Neural crest cell (in vitro differentiated cells): ENCODE measurements at regions not wholly inside any gene's neighbourhood (a gene's known extent, or its start where the extent isn't known, plus 50 kb on each side); places are given as distances from the start of the nearest gene placed in this dataset.

Experiments
- DNase-seq: peaks from one replicate; pipeline ENCODE4 v3.0.0; 2021; ENCODE audit warnings: low read depth, mixed read lengths, low spot score
- H3K27ac Mint-ChIP-seq: one replicate; pipeline ENCODE4 v1.8.0; 2021; ENCODE audit warnings: mild to moderate bottlenecking, mixed read lengths; ENCODE audit not compliant: unreplicated experiment
- H3K27me3 Mint-ChIP-seq: 2 replicates; pipeline ENCODE4 v1.8.0; 2021; ENCODE audit warnings: low read depth, mild to moderate bottlenecking, mixed read lengths
- H3K36me3 Mint-ChIP-seq: 2 replicates; pipeline ENCODE4 v1.8.0; 2021; ENCODE audit warnings: low read depth, mild to moderate bottlenecking, mixed read lengths
- H3K4me1 Mint-ChIP-seq: 2 replicates; pipeline ENCODE4 v1.8.0; 2021; ENCODE audit warnings: mixed read lengths
- H3K4me3 Mint-ChIP-seq: one replicate; pipeline ENCODE4 v1.8.0; 2021; ENCODE audit warnings: mild to moderate bottlenecking, mixed read lengths
- H3K9me3 Mint-ChIP-seq: 2 replicates; pipeline ENCODE4 v1.8.0; 2021; ENCODE audit warnings: mixed read lengths
- TF ChIP-seq, protein P1 (sequence below): fragments of 200-600 bp; sonication (generic); conservative IDR thresholded peaks from 2 replicates; pipeline ENCODE4 v1.5.0; 2021; ENCODE audit warnings: antibody characterized with exemption, mild to moderate bottlenecking

DNA sequence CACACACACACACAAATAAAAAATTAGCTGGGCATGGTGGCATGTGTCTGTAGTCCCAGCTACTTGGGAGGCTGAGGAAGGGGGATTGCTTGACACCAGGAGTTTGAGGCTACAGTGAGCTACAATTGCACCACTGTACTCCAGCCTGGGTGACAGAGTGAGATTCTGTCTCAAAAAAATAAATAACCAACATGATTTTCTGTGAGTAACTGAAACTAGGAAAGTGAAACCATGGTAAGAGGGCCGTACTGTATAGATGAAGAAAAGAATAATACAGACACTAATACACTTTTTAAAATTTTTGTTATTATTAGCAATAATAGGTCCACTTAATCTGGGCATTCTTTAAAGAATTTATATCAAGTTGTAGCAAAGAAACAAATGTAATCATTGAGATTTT is 170.9 kb downstream of the HGF start:
- Mint-ChIP-seq H3K9me3 (no peaks in the 10 kb centered on the region), H3K27me3 (no peaks in the 10 kb centered on the region)

DNA sequence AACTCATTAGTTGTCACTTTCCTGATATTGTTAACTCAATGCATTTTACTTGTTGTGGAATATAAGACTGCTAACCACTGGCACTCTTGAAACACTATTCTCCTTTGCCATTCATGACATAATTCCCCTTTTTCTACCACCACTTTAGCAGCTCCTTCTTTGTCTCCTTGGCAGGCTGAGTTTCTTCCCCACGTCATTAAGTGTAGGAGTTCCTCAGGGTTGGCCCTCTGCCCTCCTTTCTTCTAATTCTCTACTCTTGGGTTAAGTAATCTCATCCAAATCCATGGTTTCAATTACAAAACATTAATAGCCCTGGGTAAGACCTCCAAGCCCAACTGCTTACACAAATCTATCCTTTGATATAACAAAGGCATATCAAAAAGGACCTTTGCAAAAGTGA is 175.1 kb downstream of the HGF start:
- peaks cover 3% of the 10 kb centered on the region for H3K9me3 Mint-ChIP-seq
- TF ChIP-seq, protein P1, sequence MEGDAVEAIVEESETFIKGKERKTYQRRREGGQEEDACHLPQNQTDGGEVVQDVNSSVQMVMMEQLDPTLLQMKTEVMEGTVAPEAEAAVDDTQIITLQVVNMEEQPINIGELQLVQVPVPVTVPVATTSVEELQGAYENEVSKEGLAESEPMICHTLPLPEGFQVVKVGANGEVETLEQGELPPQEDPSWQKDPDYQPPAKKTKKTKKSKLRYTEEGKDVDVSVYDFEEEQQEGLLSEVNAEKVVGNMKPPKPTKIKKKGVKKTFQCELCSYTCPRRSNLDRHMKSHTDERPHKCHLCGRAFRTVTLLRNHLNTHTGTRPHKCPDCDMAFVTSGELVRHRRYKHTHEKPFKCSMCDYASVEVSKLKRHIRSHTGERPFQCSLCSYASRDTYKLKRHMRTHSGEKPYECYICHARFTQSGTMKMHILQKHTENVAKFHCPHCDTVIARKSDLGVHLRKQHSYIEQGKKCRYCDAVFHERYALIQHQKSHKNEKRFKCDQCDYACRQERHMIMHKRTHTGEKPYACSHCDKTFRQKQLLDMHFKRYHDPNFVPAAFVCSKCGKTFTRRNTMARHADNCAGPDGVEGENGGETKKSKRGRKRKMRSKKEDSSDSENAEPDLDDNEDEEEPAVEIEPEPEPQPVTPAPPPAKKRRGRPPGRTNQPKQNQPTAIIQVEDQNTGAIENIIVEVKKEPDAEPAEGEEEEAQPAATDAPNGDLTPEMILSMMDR = no peak

More for the DNA sequence above, 170.9 kb downstream of the HGF start:
- DNase-seq = no peak
- TF ChIP-seq, protein P1 = no peak
- Mint-ChIP-seq H3K4me3 (no peak overlapping the region), H3K27ac (no peak overlapping the region), H3K4me1 (no peaks in the 10 kb centered on the region), H3K36me3 (no peaks in the 10 kb centered on the region)

GRCh38 chr7:81590131-81590530 is 179.7 kb downstream of the HGF start:
- H3K27me3 Mint-ChIP-seq = no peaks in the 10 kb centered on the region
- H3K27ac Mint-ChIP-seq = no peak overlapping the region
- H3K9me3 Mint-ChIP-seq = peaks cover 3% of the 10 kb centered on the region
- H3K4me1 Mint-ChIP-seq = no peaks in the 10 kb centered on the region
- TF ChIP-seq, protein P1 = no peak
- DNase-seq = no peak
- no peaks in the 10 kb centered on the region for H3K36me3 Mint-ChIP-seq
- no peak overlapping the region for H3K4me3 Mint-ChIP-seq

More for the DNA sequence above, 175.1 kb downstream of the HGF start:
- Mint-ChIP-seq H3K4me3 (no peak overlapping the region), H3K4me1 (no peaks in the 10 kb centered on the region), H3K36me3 (no peaks in the 10 kb centered on the region), H3K27ac (no peak overlapping the region), H3K27me3 (no peaks in the 10 kb centered on the region)
- DNase-seq = no peak

- no peak for DNase-seq
- TF ChIP-seq, protein P1 = no peak
- H3K27me3 Mint-ChIP-seq = no peaks in the 10 kb centered on the region
- H3K4me3 Mint-ChIP-seq = no peak overlapping the region
- no peaks in the 10 kb centered on the region for H3K9me3 Mint-ChIP-seq
- H3K27ac Mint-ChIP-seq = no peak overlapping the region
- H3K4me1 Mint-ChIP-seq = no peaks in the 10 kb centered on the region
- no peaks in the 10 kb centered on the region for H3K36me3 Mint-ChIP-seq
Observed at GRCh38 chr7:81584667-81585066, 185.2 kb downstream of the HGF start.

- Mint-ChIP-seq H3K4me3 (no peak overlapping the region), H3K9me3 (no peaks in the 10 kb centered on the region), H3K27me3 (no peaks in the 10 kb centered on the region), H3K27ac (no peak overlapping the region), H3K4me1 (no peaks in the 10 kb centered on the region), H3K36me3 (no peaks in the 10 kb centered on the region)
- DNase-seq = no peak
- TF ChIP-seq, protein P1 = no peak
Observed at GRCh38 chr7:81583882-81584533, 185.8 kb downstream of the HGF start.
